ENCODE measurements at regions not wholly inside any gene's neighbourhood (a gene's known extent, or its start where the extent isn't known, plus 50 kb on each side); places are given as distances from the start of the nearest gene placed in this dataset.

GRCh38 chr6:44730771-44731391 lies 343.4 kb downstream of the CDC5L start:
- Histone ChIP-seq H3K4me3 (ENCODE audit: low read length) (no peak overlapping the region), H3K4me1 (ENCODE audit: insufficient read depth, low read length) (no peaks in the 10 kb centered on the region), H3K36me3 (ENCODE audit: insufficient read depth, low read length) (no peaks in the 10 kb centered on the region), H3K27ac (ENCODE audit: low read depth in 1 of 2, low read length in 2 of 2) (no peak overlapping the region), H3K27me3 (ENCODE audit: control insufficient read depth in 1 of 2, insufficient read depth in 2 of 2, low read length in 2 of 2) (no peaks in the 10 kb centered on the region), H3K9me3 (ENCODE audit: control insufficient read depth in 1 of 2, insufficient read depth in 1 of 2, low read length in 2 of 2) (peaks cover 0 to 6% of the 10 kb centered on the region in 2 experiments)
- intact Hi-C loops (cut with DNase I, micrococcal nuclease) = no loop called here
- CTCF ChIA-PET = no interaction called here
- no peak for DNase-seq
- Mint-ChIP-seq H3K9me3 (no peaks in the 10 kb centered on the region), H3K36me3 (ENCODE audit: low read depth) (no peaks in the 10 kb centered on the region), H3K4me1 (ENCODE audit: low read depth) (no peaks in the 10 kb centered on the region), H3K27ac (no peak overlapping the region), H3K27me3 (no peaks in the 10 kb centered on the region), H3K4me3 (no peak overlapping the region)
- no peak for ATAC-seq (ENCODE audit: poor library complexity)
- TF ChIP-seq CTCF (IDR thresholded peaks at IDR 0.05) = no peak
- POLR2A ChIA-PET = no interaction called here

- intact Hi-C loops (cut with DNase I, micrococcal nuclease) = no loop called here
- Mint-ChIP-seq H3K36me3 (ENCODE audit: low read depth) (no peaks in the 10 kb centered on the region), H3K27ac (no peak overlapping the region), H3K4me1 (ENCODE audit: low read depth) (no peaks in the 10 kb centered on the region), H3K4me3 (no peak overlapping the region), H3K27me3 (no peaks in the 10 kb centered on the region), H3K9me3 (no peaks in the 10 kb centered on the region)
- POLR2A ChIA-PET = no interaction called here
- peaks cover 0 to 6% of the 10 kb centered on the region in 2 experiments for H3K9me3 ChIP-seq (ENCODE audit: control insufficient read depth in 1 of 2, insufficient read depth in 1 of 2, low read length in 2 of 2)
- CTCF ChIA-PET = no interaction called here
- H3K4me3 ChIP-seq (ENCODE audit: low read length) = no peak overlapping the region
- H3K4me1 ChIP-seq (ENCODE audit: insufficient read depth, low read length) = no peaks in the 10 kb centered on the region
- H3K36me3 ChIP-seq (ENCODE audit: insufficient read depth, low read length) = no peaks in the 10 kb centered on the region
- no peak for DNase-seq
- no peak for ATAC-seq (ENCODE audit: poor library complexity)
- TF ChIP-seq CTCF (IDR thresholded peaks at IDR 0.05) = no peak
- H3K27ac ChIP-seq (ENCODE audit: low read depth in 1 of 2, low read length in 2 of 2) = no peak overlapping the region
- no peaks in the 10 kb centered on the region for H3K27me3 ChIP-seq (ENCODE audit: control insufficient read depth in 1 of 2, insufficient read depth in 2 of 2, low read length in 2 of 2)
These were observed 344.1 kb downstream of the CDC5L start for GRCh38 chr6:44731485-44732095.

- peaks cover 0 to 6% of the 10 kb centered on the region in 2 experiments for H3K9me3 ChIP-seq (ENCODE audit: control insufficient read depth in 1 of 2, insufficient read depth in 1 of 2, low read length in 2 of 2)
- H3K36me3 ChIP-seq (ENCODE audit: insufficient read depth, low read length) = no peaks in the 10 kb centered on the region
- POLR2A ChIA-PET = no interaction called here
- no peak overlapping the region for H3K4me3 ChIP-seq (ENCODE audit: low read length)
- Mint-ChIP-seq H3K27me3 (no peaks in the 10 kb centered on the region), H3K36me3 (ENCODE audit: low read depth) (no peaks in the 10 kb centered on the region), H3K4me1 (ENCODE audit: low read depth) (no peaks in the 10 kb centered on the region), H3K4me3 (no peak overlapping the region), H3K9me3 (no peaks in the 10 kb centered on the region), H3K27ac (no peak overlapping the region)
- no peaks in the 10 kb centered on the region for H3K4me1 ChIP-seq (ENCODE audit: insufficient read depth, low read length)
- ATAC-seq (ENCODE audit: poor library complexity) = no peak
- no peak for DNase-seq
- no peak for TF ChIP-seq CTCF (IDR thresholded peaks at IDR 0.05)
- no peak overlapping the region for H3K27ac ChIP-seq (ENCODE audit: low read depth in 1 of 2, low read length in 2 of 2)
- H3K27me3 ChIP-seq (ENCODE audit: control insufficient read depth in 1 of 2, insufficient read depth in 2 of 2, low read length in 2 of 2) = no peaks in the 10 kb centered on the region
- intact Hi-C loops (cut with DNase I, micrococcal nuclease) = no loop called here
- CTCF ChIA-PET = no interaction called here
These were observed 344.7 kb downstream of the CDC5L start for GRCh38 chr6:44732243-44732642.
